NCI-H1436 (cell line): ENCODE measurements at regions not wholly inside any gene's neighbourhood (a gene's known extent, or its start where the extent isn't known, plus 50 kb on each side); places are given as distances from the start of the nearest gene placed in this dataset.
A peak's percentile ranks its signal among the peaks of the same experiment; 100 is the strongest.
"Not testable (repeated sequence)": the region's sequence is repeated elsewhere in the genome, so short reads cannot be mapped to it uniquely, and the experiment has no call there.

Source experiments
- DNase-seq: peaks from one replicate; lab custom pipeline; 2025; lab: John Stamatoyannopoulos, UW

- DNase-seq = no peak
Observed at GRCh38 chr4:137738375-137738990, 206.2 kb upstream of the PCDH18 start.

- no peak for DNase-seq
Observed at GRCh38 chr4:137735561-137736104, 203.3 kb upstream of the PCDH18 start.

GRCh38 chr4:137733174-137734141 lies 201.2 kb upstream of the PCDH18 start:
- not testable (repeated sequence) for DNase-seq

DNA sequence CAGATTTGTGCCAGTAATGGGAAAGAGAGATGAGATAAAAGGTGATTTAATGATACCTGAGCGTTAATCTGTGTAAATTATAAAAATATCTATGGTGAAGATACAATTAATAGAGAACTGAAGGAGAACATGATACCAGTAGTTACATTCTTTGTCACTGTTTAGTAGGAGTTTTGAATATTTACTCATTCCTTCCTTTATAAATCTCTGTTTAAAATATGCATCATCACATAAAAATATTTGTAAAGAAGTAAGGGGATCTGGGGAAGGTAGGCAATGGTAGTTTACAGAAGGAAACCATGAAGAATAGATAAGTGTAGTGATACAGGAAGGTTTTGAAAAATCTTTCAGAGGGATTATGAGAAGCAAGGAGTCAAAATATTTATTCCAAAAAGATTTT lies 190.6 kb upstream of the PCDH18 start:
- no peak for DNase-seq

DNA sequence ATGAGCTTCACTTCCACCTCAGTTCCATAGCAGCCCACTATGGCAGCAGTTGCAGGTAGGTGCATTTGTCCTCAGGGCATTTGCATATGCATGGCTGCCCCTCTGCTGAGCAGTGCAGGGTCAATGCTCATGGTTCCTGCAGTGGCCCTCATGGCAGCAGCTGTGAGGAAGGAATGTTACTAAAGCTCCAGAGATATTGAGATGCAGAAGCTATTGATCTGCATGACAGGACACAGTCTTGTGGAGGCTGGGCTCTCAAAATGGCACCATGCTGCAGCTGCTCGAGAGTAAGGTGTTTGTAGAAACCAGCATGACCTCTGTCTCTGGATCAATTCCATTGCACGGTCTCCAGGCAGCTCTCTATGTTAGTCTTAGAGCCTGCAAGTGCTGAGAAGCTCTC lies 179.2 kb upstream of the PCDH18 start:
- DNase-seq = no peak

- no peak for DNase-seq
Observed at GRCh38 chr4:137707626-137708025, 175.3 kb upstream of the PCDH18 start.

DNA sequence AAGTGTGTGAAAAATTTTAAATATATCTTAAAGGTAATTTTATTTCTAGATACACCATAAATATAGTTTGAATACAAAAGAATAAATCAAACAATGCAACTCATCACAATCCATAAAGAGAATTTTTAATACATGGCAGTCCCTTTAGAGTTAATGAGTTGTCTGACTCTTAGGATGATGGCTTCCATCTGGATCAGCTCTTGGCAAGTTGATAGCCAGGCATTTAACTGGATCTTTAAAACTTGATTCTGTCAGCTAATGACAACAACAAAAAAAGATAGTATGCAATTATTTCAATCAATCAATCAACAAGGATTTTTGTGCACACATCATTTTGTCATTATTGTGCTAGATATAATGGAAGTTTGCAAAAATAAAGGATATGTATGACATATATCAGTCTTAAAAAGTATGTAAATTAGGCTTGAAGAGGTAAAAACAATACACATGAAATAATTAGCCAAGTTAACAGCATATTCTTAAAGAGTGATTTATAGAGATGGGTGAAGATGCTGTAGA lies 174.9 kb upstream of the PCDH18 start:
- DNase-seq = no peak

DNA sequence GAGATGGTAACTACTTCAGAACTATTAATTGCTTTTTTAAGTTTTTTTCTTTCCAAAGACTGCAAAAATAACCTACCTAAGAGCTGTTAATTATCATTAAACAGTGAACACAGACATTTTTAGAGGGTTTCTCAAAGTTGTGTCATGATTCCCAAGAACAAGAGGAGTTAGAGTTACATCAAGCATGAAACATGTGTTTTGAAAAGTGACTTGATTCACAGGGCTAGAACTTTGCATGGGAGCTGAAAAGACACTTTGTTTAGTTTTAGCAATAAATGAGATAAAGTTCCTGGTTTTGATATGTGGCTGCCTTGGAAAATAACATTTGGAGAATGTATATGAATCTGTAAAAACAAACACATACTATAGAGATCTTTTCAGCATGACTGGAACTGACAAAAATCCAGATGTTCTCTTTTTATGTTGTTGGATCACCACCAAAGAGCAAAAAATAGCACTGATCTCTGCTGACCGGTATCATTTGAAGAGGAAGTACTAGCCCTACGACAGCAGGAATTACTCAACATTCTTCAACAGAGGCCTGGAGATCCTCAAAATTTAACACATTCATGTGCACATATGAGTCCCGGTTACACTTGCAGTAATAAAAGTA lies 173.0 kb upstream of the PCDH18 start:
- no peak for DNase-seq

GRCh38 chr4:137703195-137703594 lies 170.9 kb upstream of the PCDH18 start:
- peak; percentile 13 for DNase-seq

GRCh38 chr4:137702512-137702911 lies 170.2 kb upstream of the PCDH18 start:
- DNase-seq = no peak

DNA sequence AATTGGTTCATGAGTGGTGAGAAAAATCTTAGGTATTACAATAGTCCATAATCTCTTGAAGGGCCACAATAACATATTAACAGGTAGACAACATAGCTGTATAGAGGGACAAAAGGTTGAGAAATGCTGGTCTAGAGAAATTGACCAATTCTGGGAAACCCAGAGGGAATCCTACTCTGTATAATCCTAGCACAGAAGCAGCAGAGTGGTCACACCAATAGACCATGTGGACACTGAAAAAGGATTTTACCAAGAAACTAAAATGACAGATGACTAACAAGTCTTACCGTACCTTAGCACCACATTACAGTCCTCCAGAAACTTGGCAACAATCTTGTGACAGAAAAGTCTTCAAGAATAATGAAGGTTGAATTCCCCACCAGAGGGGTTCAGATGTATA lies 169.1 kb upstream of the PCDH18 start:
- DNase-seq = no peak

DNA sequence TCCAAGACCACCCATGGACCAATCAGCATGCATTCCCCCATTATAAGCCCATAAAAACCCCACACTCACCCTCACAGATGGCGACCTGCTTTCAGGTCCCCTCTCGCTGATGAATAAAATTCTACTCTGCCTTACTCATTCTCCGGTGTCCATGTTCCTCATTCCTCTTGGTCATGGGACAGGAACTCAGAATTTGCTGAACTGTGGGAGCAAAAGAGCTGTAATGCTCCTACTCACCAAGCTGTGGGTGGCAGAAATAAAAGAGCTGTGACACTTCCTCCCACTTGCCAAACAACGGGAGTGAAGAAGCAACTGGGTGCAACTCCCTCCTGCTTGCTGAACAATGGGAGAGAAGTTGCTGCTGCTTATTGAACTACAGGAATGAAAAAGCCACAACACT lies 168.5 kb upstream of the PCDH18 start:
- DNase-seq = no peak

DNA sequence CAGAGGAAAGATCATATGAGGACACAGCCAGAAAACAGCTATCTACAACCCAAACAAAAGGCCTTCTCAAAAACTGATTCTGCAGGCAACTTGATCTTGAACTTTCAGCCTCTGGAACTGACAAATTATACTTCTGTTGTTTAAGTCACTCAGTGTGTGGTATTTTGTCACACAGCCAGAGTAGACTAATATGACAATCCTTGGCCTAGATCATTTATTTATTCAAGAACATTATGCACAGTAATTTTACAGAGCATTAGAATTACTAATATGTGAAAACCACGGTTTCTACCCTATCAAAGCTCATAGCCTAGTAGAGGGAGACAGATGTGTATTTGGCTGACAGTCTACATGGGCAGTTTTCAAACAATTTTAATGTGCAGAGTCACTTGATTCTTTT lies 167.8 kb upstream of the PCDH18 start:
- no peak for DNase-seq

DNA sequence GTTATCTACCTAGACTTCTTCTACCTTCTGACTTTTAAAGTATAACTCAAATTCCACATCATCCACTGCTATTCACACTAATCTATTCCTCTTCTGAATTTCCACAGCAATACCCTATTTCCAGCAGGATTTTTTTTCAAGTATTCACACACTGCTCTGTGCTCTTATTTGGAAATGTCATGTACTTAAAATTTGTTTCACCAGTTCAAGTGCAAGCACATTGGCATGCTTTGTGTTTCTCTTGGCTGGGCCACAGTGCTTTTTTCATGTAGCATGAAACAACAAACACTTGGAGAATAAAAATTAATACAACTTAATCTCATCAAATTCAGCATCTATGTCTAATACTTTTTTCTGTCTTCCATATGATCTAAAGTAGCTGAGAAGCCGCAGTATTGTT lies 161.8 kb upstream of the PCDH18 start:
- no peak for DNase-seq

GRCh38 chr4:137693641-137694040 lies 161.3 kb upstream of the PCDH18 start:
- DNase-seq = no peak

DNA sequence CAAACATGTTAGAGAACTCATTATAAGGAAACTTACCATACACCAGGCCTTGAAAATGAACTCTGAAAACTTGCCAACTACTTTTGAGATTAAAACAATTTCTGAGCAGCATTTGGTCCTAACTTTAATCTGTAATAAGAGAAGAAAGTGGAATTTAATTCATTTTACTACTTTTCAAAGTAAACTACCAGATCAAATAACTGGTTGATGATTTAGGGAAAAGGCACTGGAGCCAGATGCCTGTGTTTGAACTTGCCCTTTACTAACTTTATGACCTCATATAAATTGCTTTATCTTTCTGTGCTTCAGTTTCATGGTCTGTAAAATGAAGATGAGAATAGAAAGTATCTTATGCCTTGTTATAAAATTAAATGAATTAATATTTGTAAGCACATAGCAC lies 159.9 kb upstream of the PCDH18 start:
- no peak for DNase-seq

DNA sequence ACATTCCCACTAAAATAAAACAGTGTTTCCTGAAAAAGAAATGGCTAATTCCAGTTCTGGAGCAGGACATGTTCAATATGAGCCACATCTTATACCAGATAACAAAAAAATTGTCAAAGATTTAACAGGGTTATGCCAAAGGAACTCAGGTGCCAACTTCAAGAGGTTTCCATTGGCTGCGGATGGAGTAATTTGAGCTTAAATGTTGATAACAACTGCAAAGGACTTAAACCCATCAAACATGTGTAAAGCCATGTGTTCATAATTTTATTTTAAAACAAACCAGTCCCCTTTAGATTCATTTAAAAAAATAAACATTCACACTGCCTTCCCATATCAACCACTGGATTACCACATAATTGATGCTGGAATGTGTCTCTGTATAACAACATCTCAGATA lies 156.4 kb upstream of the PCDH18 start:
- DNase-seq = no peak

DNA sequence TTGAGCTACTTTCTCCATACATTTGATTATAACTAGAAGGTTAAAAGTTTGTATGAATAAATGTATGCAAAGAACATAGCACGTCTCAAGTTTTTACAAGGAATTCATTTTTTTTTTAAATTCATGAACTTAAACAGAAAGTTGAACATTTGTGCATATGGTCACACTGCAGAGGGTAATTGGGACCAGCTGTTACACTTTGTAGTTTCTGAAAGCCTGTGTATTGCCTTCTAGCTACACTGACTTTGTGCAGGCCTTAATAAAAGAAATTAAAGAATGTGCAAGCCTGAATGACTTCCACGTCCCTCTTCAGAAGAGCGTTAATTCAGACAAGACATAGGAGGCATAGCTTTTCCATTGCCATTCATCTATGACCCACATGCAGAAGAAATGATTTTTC lies 153.1 kb upstream of the PCDH18 start:
- no peak for DNase-seq

DNA sequence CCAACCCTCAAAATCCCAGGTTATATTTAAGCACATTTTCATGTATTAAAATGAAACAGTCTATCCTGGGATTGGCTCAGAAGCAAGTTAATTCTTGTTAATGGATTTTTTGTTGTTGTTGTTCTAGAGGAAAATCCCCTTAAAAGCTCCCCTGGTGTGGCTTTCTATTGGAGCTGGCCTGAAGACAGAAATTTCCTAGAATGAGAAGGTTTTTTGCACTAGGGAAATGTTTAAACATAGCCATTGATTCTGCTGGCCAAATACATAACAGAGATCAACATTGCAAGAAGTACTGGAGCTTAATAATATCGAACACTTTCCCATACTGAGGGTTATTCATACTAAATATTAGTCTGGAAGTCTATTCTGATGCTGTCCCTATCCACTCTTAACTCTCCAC lies 148.8 kb upstream of the PCDH18 start:
- no peak for DNase-seq

DNA sequence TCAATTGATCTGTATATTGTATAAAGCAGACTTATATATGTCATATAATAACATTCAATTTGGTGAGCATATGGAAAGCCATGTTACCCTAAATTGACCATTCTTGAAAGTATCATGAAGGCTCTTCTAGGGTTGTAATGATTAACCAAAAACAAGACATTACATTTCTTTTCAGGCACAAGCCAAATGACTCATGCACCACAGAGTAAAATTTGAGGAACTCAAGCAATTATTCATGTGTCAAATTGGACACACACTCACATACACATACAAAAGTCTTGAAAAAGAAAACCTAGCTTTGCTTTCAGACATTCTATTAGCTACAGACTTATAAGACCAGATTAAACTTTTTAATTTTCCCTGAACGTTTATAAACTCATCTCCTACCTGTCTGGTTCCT lies 146.5 kb upstream of the PCDH18 start:
- no peak for DNase-seq

DNA sequence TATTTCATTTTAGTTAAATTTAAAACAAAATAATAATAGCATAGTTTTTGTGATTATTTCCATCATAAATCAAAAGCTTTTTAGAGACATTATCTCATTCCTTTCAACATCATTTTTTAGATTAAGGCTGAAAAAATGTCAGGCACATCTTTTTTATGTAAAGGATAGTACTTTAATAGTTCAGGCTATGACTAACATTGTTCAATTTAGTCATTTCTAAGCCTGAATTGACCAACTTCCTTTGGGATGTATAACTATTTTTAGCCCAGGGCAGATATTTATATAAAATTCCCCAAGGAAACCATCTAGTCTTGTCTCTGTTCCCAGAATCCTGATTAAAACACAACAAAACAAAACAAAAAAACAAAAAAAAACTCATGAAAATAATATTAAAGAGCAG lies 145.6 kb upstream of the PCDH18 start:
- DNase-seq = no peak

GRCh38 chr4:137676357-137676998 lies 144.2 kb upstream of the PCDH18 start:
- no peak for DNase-seq
